ENCODE measurements at regions not wholly inside any gene's neighbourhood (a gene's known extent, or its start where the extent isn't known, plus 50 kb on each side); places are given as distances from the start of the nearest gene placed in this dataset.
"Not testable (repeated sequence)": the region's sequence is repeated elsewhere in the genome, so short reads cannot be mapped to it uniquely, and the experiment has no call there.

GRCh38 chr3:187890405-187890752 lies 145.1 kb upstream of the BCL6 start:
- not testable (repeated sequence) for H2BK5ac ChIP-seq (ENCODE audit: low read depth, low read length, poor library complexity)

GRCh38 chr3:187896646-187897045 lies 151.4 kb upstream of the BCL6 start:
- Histone ChIP-seq H3K4ac (ENCODE audit: low read depth, low read length) (no peak overlapping the region), H3K14ac (ENCODE audit: low read length) (no peak overlapping the region), H3K9ac (ENCODE audit: low read length) (no peak overlapping the region), H3K4me3 (ENCODE audit: low read depth, low read length) (no peak overlapping the region), H3K18ac (ENCODE audit: low read length) (no peak overlapping the region), H3K4me2 (ENCODE audit: low read length) (no peak overlapping the region), H3K27me3 (ENCODE audit: insufficient read depth, low read length) (no peaks in the 10 kb centered on the region), H3K9me3 (ENCODE audit: insufficient read depth, low read depth, low read length) (no peaks in the 10 kb centered on the region), H2AK5ac (ENCODE audit: low read length) (no peak overlapping the region), H2BK120ac (ENCODE audit: insufficient read depth, low read length, poor library complexity) (no peak overlapping the region), H3K23ac (ENCODE audit: low read length) (no peak overlapping the region), H3K4me1 (ENCODE audit: control insufficient read depth in 1 of 2, insufficient read depth in 2 of 2, low read length in 2 of 2) (no peaks in the 10 kb centered on the region), H2AFZ (ENCODE audit: insufficient read depth, low read length, poor library complexity) (no peak overlapping the region), H3K36me3 (ENCODE audit: control insufficient read depth in 1 of 2, insufficient read depth in 2 of 2, low read length in 2 of 2) (no peaks in the 10 kb centered on the region), H3K79me2 (ENCODE audit: control insufficient read depth, insufficient read depth, low read length, poor library complexity) (no peaks in the 10 kb centered on the region), H3K27ac (ENCODE audit: low read depth, low read length) (no peak overlapping the region), H4K8ac (ENCODE audit: low read depth, low read length) (no peak overlapping the region), H2BK5ac (ENCODE audit: low read depth, low read length, poor library complexity) (no peak overlapping the region), H4K12ac (ENCODE audit: low read depth, low read length) (no peak overlapping the region), H3K79me1 (ENCODE audit: low read length) (no peaks in the 10 kb centered on the region), H4K91ac (ENCODE audit: low read depth, low read length) (no peak overlapping the region), H2BK12ac (ENCODE audit: low read length) (no peak overlapping the region)
- no CpG with 5 or more reads among the region's 6 CpGs for WGBS (ENCODE audit: extremely low coverage, insufficient coverage, insufficient read length)
- no peak for DNase-seq

More at GRCh38 chr3:187890405-187890752, 145.1 kb upstream of the BCL6 start:
- H3K4me3 ChIP-seq (ENCODE audit: low read depth, low read length); H4K91ac ChIP-seq (ENCODE audit: low read depth, low read length); H3K27me3 ChIP-seq (ENCODE audit: insufficient read depth, low read length); H3K4me1 ChIP-seq (ENCODE audit: control insufficient read depth in 1 of 2, insufficient read depth in 2 of 2, low read length in 2 of 2); H3K18ac ChIP-seq (ENCODE audit: low read length); H3K36me3 ChIP-seq (ENCODE audit: control insufficient read depth in 1 of 2, insufficient read depth in 2 of 2, low read length in 2 of 2); H3K79me2 ChIP-seq (ENCODE audit: control insufficient read depth, insufficient read depth, low read length, poor library complexity); H2BK12ac ChIP-seq (ENCODE audit: low read length); H3K23ac ChIP-seq (ENCODE audit: low read length); H4K12ac ChIP-seq (ENCODE audit: low read depth, low read length); H2AK5ac ChIP-seq (ENCODE audit: low read length); H3K14ac ChIP-seq (ENCODE audit: low read length); H4K8ac ChIP-seq (ENCODE audit: low read depth, low read length); H2BK120ac ChIP-seq (ENCODE audit: insufficient read depth, low read length, poor library complexity); H2AFZ ChIP-seq (ENCODE audit: insufficient read depth, low read length, poor library complexity); H3K9me3 ChIP-seq (ENCODE audit: insufficient read depth, low read depth, low read length); H3K4me2 ChIP-seq (ENCODE audit: low read length); H3K27ac ChIP-seq (ENCODE audit: low read depth, low read length); H3K4ac ChIP-seq (ENCODE audit: low read depth, low read length); H3K79me1 ChIP-seq (ENCODE audit: low read length); H3K9ac ChIP-seq (ENCODE audit: low read length): not testable (repeated sequence)
- DNase-seq = peak in 1 of 2 donors; percentile 35
- no CpG with 5 or more reads among the region's 15 CpGs for WGBS (ENCODE audit: extremely low coverage, insufficient coverage, insufficient read length)

GRCh38 chr3:187899246-187899645 lies 154.0 kb upstream of the BCL6 start:
- no peak overlapping the region for H4K12ac ChIP-seq (ENCODE audit: low read depth, low read length)
- WGBS (ENCODE audit: extremely low coverage, insufficient coverage, insufficient read length) = no CpG with 5 or more reads among the region's 4 CpGs
- no peak overlapping the region for H4K8ac ChIP-seq (ENCODE audit: low read depth, low read length)
- H3K4me3 ChIP-seq (ENCODE audit: low read depth, low read length) = no peak overlapping the region
- no peak overlapping the region for H3K4me2 ChIP-seq (ENCODE audit: low read length)
- no peaks in the 10 kb centered on the region for H3K79me2 ChIP-seq (ENCODE audit: control insufficient read depth, insufficient read depth, low read length, poor library complexity)
- H3K27me3 ChIP-seq (ENCODE audit: insufficient read depth, low read length) = no peaks in the 10 kb centered on the region
- no peak overlapping the region for H3K4ac ChIP-seq (ENCODE audit: low read depth, low read length)
- no peaks in the 10 kb centered on the region for H3K9me3 ChIP-seq (ENCODE audit: insufficient read depth, low read depth, low read length)
- H2BK12ac ChIP-seq (ENCODE audit: low read length) = no peak overlapping the region
- no peak overlapping the region for H2BK120ac ChIP-seq (ENCODE audit: insufficient read depth, low read length, poor library complexity)
- H2AK5ac ChIP-seq (ENCODE audit: low read length) = no peak overlapping the region
- H2BK5ac ChIP-seq (ENCODE audit: low read depth, low read length, poor library complexity) = no peak overlapping the region
- no peak overlapping the region for H4K91ac ChIP-seq (ENCODE audit: low read depth, low read length)
- H3K36me3 ChIP-seq (ENCODE audit: control insufficient read depth in 1 of 2, insufficient read depth in 2 of 2, low read length in 2 of 2) = no peaks in the 10 kb centered on the region
- H3K4me1 ChIP-seq (ENCODE audit: control insufficient read depth in 1 of 2, insufficient read depth in 2 of 2, low read length in 2 of 2) = no peaks in the 10 kb centered on the region
- no peak overlapping the region for H3K14ac ChIP-seq (ENCODE audit: low read length)
- no peak for DNase-seq
- H3K9ac ChIP-seq (ENCODE audit: low read length) = no peak overlapping the region
- no peak overlapping the region for H3K18ac ChIP-seq (ENCODE audit: low read length)
- H3K27ac ChIP-seq (ENCODE audit: low read depth, low read length) = no peak overlapping the region
- H2AFZ ChIP-seq (ENCODE audit: insufficient read depth, low read length, poor library complexity) = no peak overlapping the region
- no peak overlapping the region for H3K23ac ChIP-seq (ENCODE audit: low read length)
- H3K79me1 ChIP-seq (ENCODE audit: low read length) = no peaks in the 10 kb centered on the region

GRCh38 chr3:187900993-187901755 lies 155.9 kb upstream of the BCL6 start:
- no peak overlapping the region for H3K27ac ChIP-seq (ENCODE audit: low read depth, low read length)
- H3K79me2 ChIP-seq (ENCODE audit: control insufficient read depth, insufficient read depth, low read length, poor library complexity) = no peaks in the 10 kb centered on the region
- H2BK5ac ChIP-seq (ENCODE audit: low read depth, low read length, poor library complexity) = no peak overlapping the region
- no peak overlapping the region for H4K91ac ChIP-seq (ENCODE audit: low read depth, low read length)
- DNase-seq = no peak
- no peaks in the 10 kb centered on the region for H3K79me1 ChIP-seq (ENCODE audit: low read length)
- H3K9ac ChIP-seq (ENCODE audit: low read length) = no peak overlapping the region
- H3K27me3 ChIP-seq (ENCODE audit: insufficient read depth, low read length) = no peaks in the 10 kb centered on the region
- no CpG with 5 or more reads among the region's 4 CpGs for WGBS (ENCODE audit: extremely low coverage, insufficient coverage, insufficient read length)
- H3K4ac ChIP-seq (ENCODE audit: low read depth, low read length) = no peak overlapping the region
- no peak overlapping the region for H4K12ac ChIP-seq (ENCODE audit: low read depth, low read length)
- no peak overlapping the region for H3K23ac ChIP-seq (ENCODE audit: low read length)
- H3K4me3 ChIP-seq (ENCODE audit: low read depth, low read length) = no peak overlapping the region
- H3K4me2 ChIP-seq (ENCODE audit: low read length) = no peak overlapping the region
- H2AFZ ChIP-seq (ENCODE audit: insufficient read depth, low read length, poor library complexity) = no peak overlapping the region
- no peak overlapping the region for H4K8ac ChIP-seq (ENCODE audit: low read depth, low read length)
- no peak overlapping the region for H2AK5ac ChIP-seq (ENCODE audit: low read length)
- H2BK120ac ChIP-seq (ENCODE audit: insufficient read depth, low read length, poor library complexity) = no peak overlapping the region
- H3K14ac ChIP-seq (ENCODE audit: low read length) = no peak overlapping the region
- H3K9me3 ChIP-seq (ENCODE audit: insufficient read depth, low read depth, low read length) = no peaks in the 10 kb centered on the region
- no peaks in the 10 kb centered on the region for H3K36me3 ChIP-seq (ENCODE audit: control insufficient read depth in 1 of 2, insufficient read depth in 2 of 2, low read length in 2 of 2)
- no peak overlapping the region for H2BK12ac ChIP-seq (ENCODE audit: low read length)
- H3K18ac ChIP-seq (ENCODE audit: low read length) = no peak overlapping the region
- H3K4me1 ChIP-seq (ENCODE audit: control insufficient read depth in 1 of 2, insufficient read depth in 2 of 2, low read length in 2 of 2) = no peaks in the 10 kb centered on the region
